SK-N-SH (cell line): ENCODE measurements at regions not wholly inside any gene's neighbourhood (a gene's known extent, or its start where the extent isn't known, plus 50 kb on each side); places are given as distances from the start of the nearest gene placed in this dataset.

Source experiments
- CTCF ChIA-PET: fragments of 300-600, 350-600 bp; formaldehyde crosslinking; extraction: SDS; loops from one replicate; lab custom pipeline; 2021; lab: Yijun Ruan, JAX
- POLR2A ChIA-PET: fragments of 350-600 bp; sonication (Branson Sonifier 250); formaldehyde crosslinking; extraction: SDS; loops from one replicate; lab custom pipeline; 2020; ENCODE audit warnings: antibody characterized with exemption, inconsistent platforms; lab: Yijun Ruan, JAX
- DNase-seq: peaks from one replicate; pipeline ENCODE4 v3.0.0; 2012
- H2AFZ ChIP-seq: fragments of 200-600 bp; sonication (generic); 2 replicates; pipeline ENCODE4 v1.8.1; 2016; ENCODE audit warnings: antibody characterized with exemption, mild to moderate bottlenecking, low read depth
- H3F3A ChIP-seq: fragments of 200-600 bp; sonication (generic); replicated peaks from 2 replicates; pipeline ENCODE3; 2016; ENCODE audit warnings: antibody characterized with exemption, mild to moderate bottlenecking; ENCODE audit not compliant: insufficient read depth
- H3K27ac ChIP-seq, 2 experiments: fragments of 200-500 bp in 1 of 2; fragments of 200-600 bp in 1 of 2; sonication (Bioruptor generic) in 1 of 2; sonication (generic), shearing (Covaris generic) in 1 of 2; 2 replicates each; pipeline versions ENCODE4 v1.5.1 to v1.6.1; 2014 to 2016; ENCODE audit warnings: low read depth in 2 of 2, inconsistent platforms in 1 of 2, low read length in 1 of 2, mild to moderate bottlenecking in 1 of 2, mixed read lengths in 1 of 2
- H3K27me3 ChIP-seq: fragments of 200-600 bp; sonication (generic), shearing (Covaris generic); 2 replicates; pipeline ENCODE4 v1.6.1; 2016; ENCODE audit warnings: mixed run types; ENCODE audit not compliant: insufficient read depth
- H3K36me3 ChIP-seq, 2 experiments: fragments of 200-500 bp in 1 of 2; fragments of 200-600 bp in 1 of 2; sonication (Bioruptor generic) in 1 of 2; sonication (generic) in 1 of 2; replicated peaks in 1 of 2; 2 replicates each; pipeline versions ENCODE3 to v1.5.1; 2014 to 2016; ENCODE audit warnings: low read length in 1 of 2, mild to moderate bottlenecking in 1 of 2; ENCODE audit not compliant: insufficient read depth in 2 of 2, control insufficient read depth in 1 of 2
- H3K4me1 ChIP-seq, 2 experiments: fragments of 200-500 bp in 1 of 2; fragments of 200-600 bp in 1 of 2; sonication (Bioruptor generic) in 1 of 2; sonication (generic), shearing (Covaris generic) in 1 of 2; 2 replicates each; pipeline versions ENCODE4 v1.5.1 to v1.6.1; 2014 to 2016; ENCODE audit warnings: low read depth in 1 of 2, low read length in 1 of 2, mixed run types in 1 of 2; ENCODE audit not compliant: insufficient read depth in 2 of 2, control insufficient read depth in 1 of 2
- H3K4me2 ChIP-seq: fragments of 200-600 bp; sonication (generic), shearing (Covaris generic); 2 replicates; pipeline ENCODE4 v1.6.1; 2017; ENCODE audit warnings: mixed run types
- H3K4me3 ChIP-seq, 2 experiments: fragments of 200-500 bp in 1 of 2; fragments of 200-600 bp in 1 of 2; sonication (Bioruptor generic) in 1 of 2; sonication (generic), shearing (Covaris generic) in 1 of 2; 2 replicates each; pipeline versions ENCODE4 v1.5.1 to v1.8.1; 2014 to 2016; ENCODE audit warnings: low read depth in 2 of 2, inconsistent platforms in 1 of 2, low read length in 1 of 2, mild to moderate bottlenecking in 1 of 2, mixed read lengths in 1 of 2, moderate library complexity in 1 of 2
- H3K79me2 ChIP-seq: fragments of 200-600 bp; sonication (generic); 2 replicates; pipeline ENCODE4 v1.8.1; 2017; ENCODE audit warnings: mild to moderate bottlenecking; ENCODE audit not compliant: insufficient read depth
- H3K9ac ChIP-seq: fragments of 200-600 bp; sonication (generic); 2 replicates; pipeline ENCODE4 v1.6.1; 2017; ENCODE audit warnings: mixed run types
- H3K9me2 ChIP-seq: fragments of 200-600 bp; sonication (generic); 2 replicates; pipeline ENCODE4 v1.6.1; 2017; ENCODE audit warnings: mixed run types
- H3K9me3 ChIP-seq: fragments of 200-600 bp; sonication (generic); 2 replicates; pipeline ENCODE4 v1.6.1; 2017; ENCODE audit warnings: mixed run types, mild to moderate bottlenecking, moderate library complexity
- H4K20me1 ChIP-seq: fragments of 200-600 bp; sonication (generic); 2 replicates; pipeline ENCODE4 v1.6.1; 2017; ENCODE audit warnings: mild to moderate bottlenecking, mixed run types; ENCODE audit not compliant: insufficient read depth
- CHD2 ChIP-seq: fragments of 150-350 bp; IDR thresholded peaks from 2 replicates; pipeline ENCODE4 v1.6.1; 2018; ENCODE audit warnings: low read length; ENCODE audit not compliant: partially characterized antibody
- JUND ChIP-seq: IDR thresholded peaks from 2 replicates; pipeline ENCODE4 v1.4.0; 2012
- NFIC ChIP-seq: IDR thresholded peaks from 2 replicates; pipeline ENCODE4 v1.4.0; 2012; ENCODE audit warnings: borderline replicate concordance
- RAD21 ChIP-seq: IDR thresholded peaks from 2 replicates; pipeline ENCODE4 v1.6.1; 2012; ENCODE audit warnings: mild to moderate bottlenecking, low read length
- RFX5 ChIP-seq: IDR thresholded peaks from 2 replicates; pipeline ENCODE4 v1.6.1; 2012; ENCODE audit warnings: mild to moderate bottlenecking, improper control_type of control experiment, low read length
- SMC3 ChIP-seq: IDR thresholded peaks from 2 replicates; pipeline ENCODE4 v1.6.1; 2012; ENCODE audit warnings: low read depth, low read length, improper control_type of control experiment
- TCF12 ChIP-seq: IDR thresholded peaks from 2 replicates; pipeline ENCODE4 v1.4.0; 2012
- YY1 ChIP-seq: IDR thresholded peaks from 2 replicates; pipeline ENCODE4 v1.4.0; 2012; ENCODE audit warnings: low read depth, mild to moderate bottlenecking
- WGBS: methylation state at CpG from one replicate; pipeline ENCODE4 v1.1.6; 2017; ENCODE audit warnings: low lambda C conversion rate; 5-methylcytosine and 5-hydroxymethylcytosine counted together
- TF ChIP-seq, protein P1 (sequence below): IDR thresholded peaks from 2 replicates; pipeline ENCODE4 v1.4.0; 2012; ENCODE audit warnings: low read depth, borderline replicate concordance
- TF ChIP-seq, protein P2 (sequence below): IDR thresholded peaks from 2 replicates; pipeline ENCODE4 v1.4.0; 2012; ENCODE audit warnings: low read depth, borderline replicate concordance
- TF ChIP-seq, protein P3 (sequence below): fragments of 150-350 bp; IDR thresholded peaks from 2 replicates; pipeline ENCODE4 v1.6.1; 2016; ENCODE audit warnings: mild to moderate bottlenecking, low read depth, low read length

DNA sequence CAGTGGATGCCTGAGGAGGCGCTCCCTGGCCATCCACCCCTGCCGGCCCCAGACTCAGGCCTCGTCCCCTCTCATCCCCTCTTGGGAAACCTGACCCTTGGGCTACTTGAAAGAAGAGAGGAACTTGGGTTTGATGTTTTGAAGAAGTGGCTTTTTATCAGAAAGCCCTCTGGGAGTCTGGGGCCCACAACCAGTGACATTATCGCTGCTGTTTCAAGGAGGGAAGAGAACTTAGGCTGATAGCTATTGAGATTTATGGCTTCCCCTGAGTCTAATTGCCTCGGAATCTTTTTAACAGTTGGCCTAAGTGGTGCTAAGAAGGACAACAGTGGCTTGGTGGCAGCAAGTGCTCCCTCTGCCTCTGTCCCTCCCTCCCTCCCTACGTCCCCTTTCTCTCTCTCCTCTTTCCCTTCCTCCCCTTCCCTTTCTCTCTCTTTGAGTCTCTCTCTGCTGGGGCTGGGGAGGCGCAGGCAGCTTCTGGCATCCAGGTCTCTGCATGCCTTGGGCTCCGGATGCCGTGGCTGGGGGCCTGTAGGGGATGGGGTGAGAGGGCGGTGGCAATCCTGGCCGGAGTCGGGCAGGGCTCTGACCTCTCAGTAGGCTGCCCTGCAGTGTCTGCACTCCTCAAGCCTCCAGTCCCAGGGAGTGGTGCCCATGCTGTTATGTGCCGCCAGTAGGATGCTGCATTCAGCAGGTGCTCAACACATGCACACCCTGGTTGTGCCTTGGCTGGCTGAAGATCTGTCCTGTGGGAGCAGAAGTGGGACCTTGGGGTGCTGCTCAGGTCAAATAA lies 49.6 kb upstream of the RXRA start:
- Histone ChIP-seq H3K79me2 (no peaks in the 10 kb centered on the region), H3K9me3 (no peaks in the 10 kb centered on the region), H3K27ac (no peak overlapping the region), H3K4me3 (no peak overlapping the region), H3K36me3 (no peaks in the 10 kb centered on the region), H3F3A (no peaks in the 10 kb centered on the region), H3K9ac (no peak overlapping the region), H3K4me1 (peaks cover 0 to 15% of the 10 kb centered on the region in 2 experiments; a peak in 1 of 4 replicates), H4K20me1 (no peaks in the 10 kb centered on the region), H3K9me2 (no peaks in the 10 kb centered on the region), H2AFZ (no peak overlapping the region), H3K27me3 (no peaks in the 10 kb centered on the region), H3K4me2 (no peak overlapping the region)
- TF ChIP-seq RAD21 (no peak), YY1 (no peak), RFX5 (no peak), NFIC (no peak), TCF12 (no peak), SMC3 (no peak), CHD2 (no peak), JUND (no peak)
- TF ChIP-seq, protein P1, sequence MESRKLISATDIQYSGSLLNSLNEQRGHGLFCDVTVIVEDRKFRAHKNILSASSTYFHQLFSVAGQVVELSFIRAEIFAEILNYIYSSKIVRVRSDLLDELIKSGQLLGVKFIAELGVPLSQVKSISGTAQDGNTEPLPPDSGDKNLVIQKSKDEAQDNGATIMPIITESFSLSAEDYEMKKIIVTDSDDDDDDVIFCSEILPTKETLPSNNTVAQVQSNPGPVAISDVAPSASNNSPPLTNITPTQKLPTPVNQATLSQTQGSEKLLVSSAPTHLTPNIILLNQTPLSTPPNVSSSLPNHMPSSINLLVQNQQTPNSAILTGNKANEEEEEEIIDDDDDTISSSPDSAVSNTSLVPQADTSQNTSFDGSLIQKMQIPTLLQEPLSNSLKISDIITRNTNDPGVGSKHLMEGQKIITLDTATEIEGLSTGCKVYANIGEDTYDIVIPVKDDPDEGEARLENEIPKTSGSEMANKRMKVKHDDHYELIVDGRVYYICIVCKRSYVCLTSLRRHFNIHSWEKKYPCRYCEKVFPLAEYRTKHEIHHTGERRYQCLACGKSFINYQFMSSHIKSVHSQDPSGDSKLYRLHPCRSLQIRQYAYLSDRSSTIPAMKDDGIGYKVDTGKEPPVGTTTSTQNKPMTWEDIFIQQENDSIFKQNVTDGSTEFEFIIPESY, result no peak
- TF ChIP-seq, protein P2, sequence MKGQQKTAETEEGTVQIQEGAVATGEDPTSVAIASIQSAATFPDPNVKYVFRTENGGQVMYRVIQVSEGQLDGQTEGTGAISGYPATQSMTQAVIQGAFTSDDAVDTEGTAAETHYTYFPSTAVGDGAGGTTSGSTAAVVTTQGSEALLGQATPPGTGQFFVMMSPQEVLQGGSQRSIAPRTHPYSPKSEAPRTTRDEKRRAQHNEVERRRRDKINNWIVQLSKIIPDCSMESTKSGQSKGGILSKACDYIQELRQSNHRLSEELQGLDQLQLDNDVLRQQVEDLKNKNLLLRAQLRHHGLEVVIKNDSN, result no peak
- TF ChIP-seq, protein P3, sequence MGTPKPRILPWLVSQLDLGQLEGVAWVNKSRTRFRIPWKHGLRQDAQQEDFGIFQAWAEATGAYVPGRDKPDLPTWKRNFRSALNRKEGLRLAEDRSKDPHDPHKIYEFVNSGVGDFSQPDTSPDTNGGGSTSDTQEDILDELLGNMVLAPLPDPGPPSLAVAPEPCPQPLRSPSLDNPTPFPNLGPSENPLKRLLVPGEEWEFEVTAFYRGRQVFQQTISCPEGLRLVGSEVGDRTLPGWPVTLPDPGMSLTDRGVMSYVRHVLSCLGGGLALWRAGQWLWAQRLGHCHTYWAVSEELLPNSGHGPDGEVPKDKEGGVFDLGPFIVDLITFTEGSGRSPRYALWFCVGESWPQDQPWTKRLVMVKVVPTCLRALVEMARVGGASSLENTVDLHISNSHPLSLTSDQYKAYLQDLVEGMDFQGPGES, result no peak
- DNase-seq, result no peak
- 56% methylated on average over 9 of the region's 13 CpGs for WGBS
- POLR2A ChIA-PET, result no interaction called here
- CTCF ChIA-PET, result no interaction called here
